ENCODE measurements at regions not wholly inside any gene's neighbourhood (a gene's known extent, or its start where the extent isn't known, plus 50 kb on each side); places are given as distances from the start of the nearest gene placed in this dataset.
A peak's percentile ranks its signal among the peaks of the same experiment; 100 is the strongest.

DNA sequence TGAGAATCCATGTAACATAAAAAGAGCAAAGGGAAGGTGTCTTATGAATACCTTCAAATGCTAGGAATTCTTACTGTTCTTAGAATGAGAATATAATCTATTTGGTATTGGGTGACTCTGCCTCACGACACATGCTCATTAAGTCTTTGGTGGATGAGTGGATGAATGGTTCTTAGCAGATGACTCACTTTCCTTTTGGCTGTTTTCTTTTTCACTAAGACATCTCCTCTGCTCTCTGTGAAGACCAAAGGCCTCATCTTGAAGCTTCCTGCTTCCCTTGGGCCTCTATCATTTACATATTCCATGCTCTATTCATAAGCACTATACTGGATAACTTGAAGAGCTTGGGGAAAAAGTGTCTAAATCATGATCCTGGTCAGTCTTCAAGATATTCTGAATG, 468.1 kb downstream of the SPATA31D1 start:
- no peak overlapping the region for H3K4me3 ChIP-seq
- H3K27ac ChIP-seq, result no peak overlapping the region
- DNase-seq (no peak), ATAC-seq (no peak)
- intact Hi-C loops (cut with DNase I), result no loop called here
- TF ChIP-seq, protein P1, sequence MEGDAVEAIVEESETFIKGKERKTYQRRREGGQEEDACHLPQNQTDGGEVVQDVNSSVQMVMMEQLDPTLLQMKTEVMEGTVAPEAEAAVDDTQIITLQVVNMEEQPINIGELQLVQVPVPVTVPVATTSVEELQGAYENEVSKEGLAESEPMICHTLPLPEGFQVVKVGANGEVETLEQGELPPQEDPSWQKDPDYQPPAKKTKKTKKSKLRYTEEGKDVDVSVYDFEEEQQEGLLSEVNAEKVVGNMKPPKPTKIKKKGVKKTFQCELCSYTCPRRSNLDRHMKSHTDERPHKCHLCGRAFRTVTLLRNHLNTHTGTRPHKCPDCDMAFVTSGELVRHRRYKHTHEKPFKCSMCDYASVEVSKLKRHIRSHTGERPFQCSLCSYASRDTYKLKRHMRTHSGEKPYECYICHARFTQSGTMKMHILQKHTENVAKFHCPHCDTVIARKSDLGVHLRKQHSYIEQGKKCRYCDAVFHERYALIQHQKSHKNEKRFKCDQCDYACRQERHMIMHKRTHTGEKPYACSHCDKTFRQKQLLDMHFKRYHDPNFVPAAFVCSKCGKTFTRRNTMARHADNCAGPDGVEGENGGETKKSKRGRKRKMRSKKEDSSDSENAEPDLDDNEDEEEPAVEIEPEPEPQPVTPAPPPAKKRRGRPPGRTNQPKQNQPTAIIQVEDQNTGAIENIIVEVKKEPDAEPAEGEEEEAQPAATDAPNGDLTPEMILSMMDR (IDR thresholded peaks at IDR 0.05), result no peak
- no peaks in the 10 kb centered on the region for H3K4me1 ChIP-seq
- H3K36me3 ChIP-seq (ENCODE audit: insufficient read depth in 1 of 2, low read depth in 1 of 2), result no peaks in the 10 kb centered on the region
- no peaks in the 10 kb centered on the region for H3K27me3 ChIP-seq (ENCODE audit: insufficient read depth in 3 of 3, low read length in 2 of 3)
- H3K9me3 ChIP-seq, result no peaks in the 10 kb centered on the region
- 72 to 93% (median 87%) methylated on average over 1 of the region's 1 CpG for WGBS, 3 donors

DNA sequence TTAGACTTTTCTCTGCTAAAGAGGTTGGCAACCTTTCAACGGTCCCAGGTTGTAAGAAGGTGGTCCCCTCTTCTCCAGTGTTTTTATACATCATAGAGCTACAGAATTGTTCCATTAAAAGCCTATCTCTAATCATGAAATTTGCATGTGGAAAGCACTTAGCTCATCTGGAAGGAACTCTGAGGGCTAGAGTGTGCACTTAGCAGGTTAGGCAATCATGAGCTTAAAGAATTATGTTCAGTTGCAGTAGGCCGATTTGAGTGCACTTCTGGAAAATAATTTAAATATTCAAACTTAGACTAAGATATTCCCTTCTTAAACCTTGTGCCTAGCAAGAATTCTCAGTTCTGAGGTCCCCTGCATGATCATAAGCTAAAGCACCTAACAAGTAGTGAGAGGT, 468.7 kb downstream of the SPATA31D1 start:
- WGBS, 3 donors, result 64 to 90% (median 89%) methylated on average over 2 of the region's 2 CpGs
- Histone ChIP-seq H3K4me1 (no peaks in the 10 kb centered on the region), H3K27me3 (ENCODE audit: insufficient read depth in 3 of 3, low read length in 2 of 3) (no peaks in the 10 kb centered on the region), H3K27ac (no peak overlapping the region), H3K9me3 (no peaks in the 10 kb centered on the region), H3K4me3 (no peak overlapping the region), H3K36me3 (ENCODE audit: insufficient read depth in 1 of 2, low read depth in 1 of 2) (no peaks in the 10 kb centered on the region)
- DNase-seq (no peak), ATAC-seq (no peak)
- intact Hi-C loops (cut with DNase I), result no loop called here
- TF ChIP-seq, protein P1 (IDR thresholded peaks at IDR 0.05), result no peak

DNA sequence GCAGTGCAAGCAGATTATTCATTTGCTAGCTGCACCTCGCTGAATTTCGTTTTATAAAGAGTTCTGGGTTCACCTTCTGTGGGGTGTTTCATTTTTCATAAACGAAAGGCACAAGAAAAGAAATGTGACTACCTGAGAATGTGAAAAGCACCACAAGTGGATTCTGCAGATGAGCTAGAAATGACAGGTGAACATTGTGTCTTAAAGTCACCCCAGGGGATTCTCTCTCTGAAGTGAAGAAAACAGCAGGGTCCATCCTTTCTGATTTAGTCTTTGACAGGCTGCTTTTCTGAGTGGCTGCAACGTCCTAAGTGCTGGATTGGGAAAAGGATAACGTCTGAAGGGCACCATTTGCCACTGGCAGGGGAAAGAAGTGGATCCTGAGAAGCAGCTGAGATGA, 469.3 kb downstream of the SPATA31D1 start:
- TF ChIP-seq, protein P1 (IDR thresholded peaks at IDR 0.05), result no peak
- intact Hi-C loops (cut with DNase I), result no loop called here
- DNase-seq (no peak), ATAC-seq (no peak)
- Histone ChIP-seq H3K27me3 (ENCODE audit: insufficient read depth in 3 of 3, low read length in 2 of 3) (no peaks in the 10 kb centered on the region), H3K9me3 (no peaks in the 10 kb centered on the region), H3K4me1 (no peaks in the 10 kb centered on the region), H3K36me3 (ENCODE audit: insufficient read depth in 1 of 2, low read depth in 1 of 2) (no peaks in the 10 kb centered on the region), H3K4me3 (no peak overlapping the region), H3K27ac (no peak overlapping the region)
- WGBS, 3 donors, result 72 to 75% (median 75%) methylated on average over 5 of the region's 5 CpGs

DNA sequence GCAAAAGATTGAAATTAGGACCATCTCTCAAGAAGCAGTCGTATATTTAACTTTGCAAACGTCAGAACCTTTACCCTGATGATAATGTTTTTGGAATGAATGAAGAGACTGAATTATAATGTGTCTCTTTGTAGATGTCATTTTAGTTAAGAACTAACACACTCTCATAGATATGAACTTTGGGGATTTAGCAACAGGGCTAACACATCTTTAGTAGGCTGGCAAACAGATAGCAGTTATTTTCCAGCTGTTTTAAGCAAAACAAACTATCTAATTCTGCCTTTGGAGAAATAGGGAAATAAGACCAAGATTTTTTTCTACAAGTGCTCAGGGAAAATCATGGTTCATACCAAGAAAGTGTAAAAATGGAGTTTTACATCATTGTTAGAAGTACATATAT, 469.7 kb downstream of the SPATA31D1 start:
- intact Hi-C loops (cut with DNase I), result no loop called here
- TF ChIP-seq, protein P1 (IDR thresholded peaks at IDR 0.05), result no peak
- Histone ChIP-seq H3K9me3 (no peaks in the 10 kb centered on the region), H3K4me1 (no peaks in the 10 kb centered on the region), H3K36me3 (ENCODE audit: insufficient read depth in 1 of 2, low read depth in 1 of 2) (no peaks in the 10 kb centered on the region), H3K27me3 (ENCODE audit: insufficient read depth in 3 of 3, low read length in 2 of 3) (no peaks in the 10 kb centered on the region), H3K4me3 (no peak overlapping the region), H3K27ac (no peak overlapping the region)
- DNase-seq, result no peak
- WGBS, 3 donors, result 66 to 75% (median 73%) methylated on average over 2 of the region's 2 CpGs
- no peak for ATAC-seq

DNA sequence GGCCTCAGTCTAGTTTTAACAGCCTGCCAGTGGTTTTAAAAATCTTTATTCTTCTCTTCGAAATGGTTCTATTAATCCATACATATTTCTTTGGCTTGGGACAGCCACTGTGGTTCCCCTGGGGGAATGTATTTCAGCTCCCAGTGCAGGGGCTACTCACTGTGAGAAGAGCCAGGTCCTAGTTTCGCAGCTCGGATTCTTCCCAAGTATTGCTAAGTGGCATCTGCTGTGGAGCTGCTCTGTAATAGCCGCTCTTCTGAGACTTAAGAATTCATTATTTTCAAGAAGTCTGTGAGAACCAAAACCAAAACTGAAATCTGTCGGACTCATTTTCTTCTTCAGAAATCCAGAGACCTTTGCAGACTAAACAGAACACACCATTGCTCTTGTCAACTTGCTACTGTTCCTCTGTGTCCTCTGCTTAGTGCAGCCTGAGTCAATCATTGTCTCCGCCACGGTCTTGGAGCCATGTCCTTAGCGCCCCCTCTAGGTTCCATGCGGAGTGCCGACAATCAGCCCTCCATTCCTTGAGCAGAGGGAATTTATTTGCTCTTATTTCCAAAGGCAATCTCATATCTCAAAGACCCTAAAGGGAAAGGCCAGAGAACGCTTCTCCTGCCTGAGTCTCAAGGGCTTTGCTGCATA, 478.2 kb downstream of the SPATA31D1 start:
- DNase-seq (peak in 1 of 2 donors; percentile 17), ATAC-seq (no peak)
- no peaks in the 10 kb centered on the region for H3K4me1 ChIP-seq
- no peaks in the 10 kb centered on the region for H3K36me3 ChIP-seq (ENCODE audit: insufficient read depth in 1 of 2, low read depth in 1 of 2)
- no peak overlapping the region for H3K4me3 ChIP-seq
- no peaks in the 10 kb centered on the region for H3K27me3 ChIP-seq (ENCODE audit: insufficient read depth in 3 of 3, low read length in 2 of 3)
- no peak overlapping the region for H3K27ac ChIP-seq
- no peaks in the 10 kb centered on the region for H3K9me3 ChIP-seq
- 76 to 88% (median 80%) methylated on average over 11 of the region's 11 CpGs for WGBS, 3 donors
- TF ChIP-seq, protein P1 (IDR thresholded peaks at IDR 0.05), result peak; percentile 19
- intact Hi-C loops (cut with DNase I), result no loop called here

Data from psoas muscle (tissue), 7 donors.